ENCODE measurements at regions not wholly inside any gene's neighbourhood (a gene's known extent, or its start where the extent isn't known, plus 50 kb on each side); places are given as distances from the start of the nearest gene placed in this dataset.
"Not testable (repeated sequence)": the region's sequence is repeated elsewhere in the genome, so short reads cannot be mapped to it uniquely, and the experiment has no call there.

DNA sequence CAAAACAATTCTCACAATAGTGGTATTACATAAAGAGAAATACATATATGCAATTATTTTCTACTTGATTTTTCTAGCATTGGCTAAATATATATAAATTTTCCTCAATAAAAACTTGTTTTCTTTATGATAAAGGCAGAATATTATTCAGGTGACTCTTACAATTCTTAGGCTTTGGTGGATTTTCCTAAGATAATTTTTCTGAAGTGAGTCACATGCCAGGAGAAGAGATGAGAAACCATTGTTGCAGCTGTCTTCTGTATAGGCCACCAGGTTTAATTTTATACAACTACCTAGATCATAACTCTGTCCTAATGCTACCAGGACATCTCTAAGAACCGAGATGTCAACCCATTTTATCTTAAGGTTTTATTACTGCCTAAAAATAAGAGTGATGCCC lies 552.4 kb upstream of the CDH2 start:
- DNase-seq, result no peak

DNA sequence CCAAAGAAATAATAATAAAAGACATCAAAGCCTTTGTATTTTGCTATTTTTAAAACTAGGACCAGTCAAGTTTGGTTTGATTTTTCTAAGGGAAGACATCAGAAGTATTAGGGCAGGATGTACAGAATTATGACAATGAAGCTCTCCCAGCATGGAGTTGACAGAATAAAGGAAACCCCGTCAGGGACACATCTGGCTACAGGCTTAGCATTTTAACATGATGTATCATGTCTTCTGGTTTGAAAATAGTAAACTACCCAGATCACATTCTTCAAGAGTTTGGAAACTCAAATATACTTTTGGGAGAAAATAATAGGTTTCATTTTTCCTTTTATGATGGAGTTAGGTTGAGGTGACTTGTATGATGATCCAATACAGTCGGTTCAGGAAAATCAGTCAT lies 552.0 kb upstream of the CDH2 start:
- DNase-seq, result no peak

DNA sequence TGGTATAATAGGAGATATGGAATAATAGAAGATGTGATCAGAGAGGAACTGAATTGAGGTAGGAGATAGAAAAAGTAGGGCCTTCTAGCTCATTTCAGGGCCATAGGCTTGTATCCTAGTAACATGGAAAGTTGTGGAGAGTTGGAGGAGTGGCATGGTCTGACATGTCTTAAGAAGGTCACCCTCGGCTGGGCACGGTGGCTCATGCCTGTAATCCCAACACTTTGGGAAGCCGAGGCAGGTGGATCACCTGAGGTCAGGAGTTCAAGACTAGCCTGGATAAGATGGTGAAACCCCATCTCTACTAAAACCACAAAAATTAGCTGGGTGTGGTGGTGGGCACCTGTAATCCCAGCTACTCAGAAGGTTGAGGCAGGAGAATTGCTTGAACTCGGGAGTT lies 550.3 kb upstream of the CDH2 start:
- not testable (repeated sequence) for DNase-seq

DNA sequence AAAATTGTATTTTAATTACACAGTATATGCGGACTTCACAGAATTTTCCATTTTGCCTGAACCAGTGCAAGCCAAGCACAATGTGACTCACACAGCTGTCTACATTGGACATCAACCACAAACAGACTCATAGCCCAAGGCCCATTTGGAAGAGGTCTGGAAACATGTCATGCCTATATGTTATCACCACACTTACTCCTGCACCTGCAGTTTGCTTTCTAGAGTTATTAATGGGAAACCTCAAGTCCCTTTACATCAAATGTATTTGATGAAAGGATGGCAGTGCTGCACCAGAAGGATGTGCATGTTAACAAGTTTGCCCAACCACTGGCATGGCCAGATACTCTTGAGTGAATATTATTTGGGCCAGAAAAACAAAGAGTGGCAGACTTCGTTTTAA lies 548.9 kb upstream of the CDH2 start:
- no peak for DNase-seq

DNA sequence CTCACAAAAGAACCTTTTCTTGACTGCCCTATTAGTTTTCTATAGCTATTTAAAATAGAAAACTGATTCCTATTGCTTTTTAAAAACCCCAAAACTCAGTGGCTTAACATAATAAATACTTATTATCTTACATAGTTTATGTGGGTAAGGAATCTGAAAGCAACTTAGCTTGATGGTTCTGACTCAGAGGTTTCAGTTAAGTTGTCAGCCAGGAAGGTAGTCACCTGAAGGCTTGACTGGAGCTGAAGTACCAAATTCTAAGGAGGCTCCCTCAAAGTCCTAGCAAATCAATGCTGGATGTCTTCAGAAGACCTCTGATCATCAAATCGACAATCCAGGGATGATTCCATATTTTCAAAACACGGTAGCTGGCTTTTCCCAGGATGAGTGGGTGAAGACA lies 546.6 kb upstream of the CDH2 start:
- no peak for DNase-seq

DNA sequence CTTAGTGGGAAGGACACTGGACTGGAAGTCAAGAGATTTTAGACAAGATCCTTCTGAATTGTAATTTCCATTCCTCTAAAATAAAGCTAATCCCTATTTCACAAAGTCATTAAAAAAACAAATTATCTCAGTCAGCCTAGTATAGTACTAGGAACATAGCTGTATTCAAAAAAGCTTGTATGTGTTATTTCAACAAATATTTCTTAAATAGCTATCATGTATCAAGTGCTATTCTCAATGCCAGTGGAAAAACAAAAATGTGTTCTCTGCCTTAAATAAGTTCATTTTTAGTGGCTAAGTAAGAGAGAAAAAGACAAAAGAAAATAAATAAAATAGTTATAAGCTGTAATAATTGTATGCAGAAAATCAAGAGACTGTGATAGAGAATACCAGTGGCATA lies 541.8 kb upstream of the CDH2 start:
- DNase-seq, result no peak

DNA sequence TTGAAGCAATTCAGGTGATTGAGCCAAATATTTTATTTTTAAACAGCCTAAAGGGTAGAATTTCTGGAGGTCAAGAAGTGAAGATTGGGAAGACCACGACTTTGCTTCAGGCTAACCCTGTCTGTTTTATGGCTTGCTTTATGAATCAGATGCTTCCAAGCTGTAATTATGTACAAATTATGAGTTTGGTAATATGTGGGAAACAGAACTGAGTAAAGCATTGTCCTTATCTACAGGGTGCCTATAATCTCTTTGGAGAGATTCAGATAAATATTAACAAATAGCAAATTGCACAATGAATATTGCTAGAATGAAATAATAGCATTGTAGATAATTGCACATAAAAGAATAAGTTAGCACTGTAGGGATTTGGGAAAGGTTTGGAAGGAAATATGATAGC lies 539.4 kb upstream of the CDH2 start:
- no peak for DNase-seq

DNA sequence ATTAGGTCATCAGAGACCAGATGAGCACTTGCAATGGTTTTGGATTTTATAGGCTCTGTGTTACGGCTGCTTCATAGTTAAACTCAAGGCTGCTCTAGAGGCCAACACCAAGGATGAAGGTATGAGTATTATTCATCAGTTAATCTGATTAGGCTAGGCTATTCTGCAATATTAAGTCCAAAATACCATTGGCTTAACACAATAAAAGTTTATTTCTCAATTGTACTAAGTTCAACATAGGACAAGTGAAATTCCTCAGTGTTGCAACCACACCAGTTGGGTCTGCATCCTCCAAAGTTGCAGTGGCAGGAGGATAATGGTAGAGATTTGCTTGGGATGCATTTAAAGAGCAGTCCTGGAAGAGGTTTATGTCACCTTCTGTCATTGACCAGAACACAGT lies 538.3 kb upstream of the CDH2 start:
- no peak for DNase-seq

DNA sequence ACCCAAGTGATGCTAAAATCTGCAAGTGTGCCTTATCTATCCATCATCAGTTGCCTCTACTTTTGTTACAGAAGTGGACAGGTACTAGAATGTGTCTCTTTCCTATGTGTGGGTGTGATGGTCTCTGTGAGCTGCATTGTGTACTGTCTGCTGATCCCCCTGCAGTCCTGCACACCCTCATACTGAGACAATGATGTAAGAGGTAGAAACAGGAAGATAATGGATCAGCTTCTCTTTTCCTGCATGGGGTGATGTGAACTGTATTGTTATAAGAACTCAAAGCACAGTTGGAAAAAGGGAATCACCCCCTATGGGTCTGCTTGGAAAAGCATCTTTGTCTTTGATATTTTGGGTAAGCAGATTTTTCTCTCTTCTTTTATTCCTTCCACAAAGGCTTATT lies 537.6 kb upstream of the CDH2 start:
- DNase-seq, result no peak

DNA sequence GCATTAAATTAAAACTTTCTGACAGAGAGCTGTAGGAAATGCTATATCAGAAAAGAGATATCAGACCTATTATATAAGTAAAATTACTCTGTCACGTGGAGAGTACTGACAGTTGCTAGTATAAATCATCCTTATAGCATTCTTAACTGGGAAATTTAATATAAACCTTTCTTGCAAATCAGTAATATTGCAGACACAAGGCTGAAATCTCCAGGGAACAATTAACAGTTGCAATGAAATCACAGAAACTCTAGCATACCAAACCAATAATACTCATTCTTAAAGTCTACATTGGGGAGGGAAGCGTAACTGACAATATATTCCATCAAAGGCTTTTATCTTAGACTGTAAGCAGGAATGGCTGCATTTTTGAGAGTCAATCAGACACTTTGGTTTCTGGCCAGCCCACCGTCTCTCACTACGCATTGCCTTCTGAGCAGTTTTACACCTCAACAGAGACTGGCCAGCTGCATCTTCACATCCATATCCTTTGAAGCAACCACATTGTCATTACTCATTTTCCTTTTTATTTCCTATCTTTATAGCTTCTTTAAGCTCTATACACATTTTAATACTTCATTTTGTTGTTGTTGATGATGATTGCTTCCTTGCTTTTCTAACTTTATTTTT lies 536.0 kb upstream of the CDH2 start:
- DNase-seq, result no peak

DNA sequence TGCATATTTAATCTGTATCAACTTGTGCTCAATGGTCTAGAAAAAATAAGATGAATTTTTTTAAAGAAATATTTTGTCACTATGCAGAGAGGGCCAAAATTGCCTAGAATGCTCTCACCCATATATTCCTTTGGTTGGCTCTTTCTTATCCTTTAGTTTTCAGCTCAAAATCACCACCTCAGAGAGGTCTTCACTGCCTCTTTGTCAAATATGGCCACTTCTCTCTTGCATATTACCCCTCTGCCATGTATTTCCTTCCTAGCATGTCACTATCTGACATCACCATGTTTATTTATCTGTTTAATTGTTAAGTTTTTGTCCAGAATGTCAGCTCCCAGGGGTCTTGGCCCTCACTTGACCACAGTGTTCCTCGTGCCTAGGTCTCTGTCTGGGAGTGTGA lies 535.2 kb upstream of the CDH2 start:
- no peak for DNase-seq

DNA sequence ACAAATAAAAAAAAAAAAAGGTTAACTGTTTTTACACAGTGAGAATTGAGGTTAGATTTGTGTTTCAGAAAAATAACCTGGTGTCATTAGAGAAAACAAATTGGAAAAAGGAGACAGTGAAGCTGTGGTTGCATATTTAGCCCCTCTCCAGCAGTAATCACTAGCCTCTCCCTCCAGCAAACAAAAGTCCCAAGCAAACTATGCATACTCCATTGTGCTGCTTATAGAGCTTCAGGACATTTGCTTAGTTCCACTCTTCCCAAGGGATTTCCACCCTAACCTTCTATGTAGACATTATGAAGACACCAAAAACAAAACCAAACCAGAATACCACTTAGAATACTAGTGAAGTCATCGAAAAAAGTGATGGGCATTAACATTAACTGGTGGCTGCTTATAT lies 534.2 kb upstream of the CDH2 start:
- no peak for DNase-seq

DNA sequence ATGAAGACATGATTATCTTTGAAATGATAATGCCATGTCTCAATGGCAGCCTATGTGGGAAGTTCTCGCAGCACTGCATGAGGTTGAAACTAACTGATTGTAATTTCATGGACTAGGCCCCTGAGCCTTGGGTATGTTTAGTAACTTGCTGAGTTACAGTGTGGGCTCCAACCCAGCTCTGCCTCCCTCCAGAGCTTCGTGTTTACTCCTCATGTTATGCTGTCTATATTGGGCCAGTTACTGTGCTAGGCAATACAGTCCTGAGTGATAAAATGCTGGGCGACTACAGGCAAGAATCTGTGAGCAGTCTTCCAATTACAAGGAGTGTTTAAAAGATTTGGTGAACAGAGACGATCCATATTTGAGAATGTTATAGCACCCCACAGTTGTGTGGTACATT lies 530.1 kb upstream of the CDH2 start:
- DNase-seq, result no peak

DNA sequence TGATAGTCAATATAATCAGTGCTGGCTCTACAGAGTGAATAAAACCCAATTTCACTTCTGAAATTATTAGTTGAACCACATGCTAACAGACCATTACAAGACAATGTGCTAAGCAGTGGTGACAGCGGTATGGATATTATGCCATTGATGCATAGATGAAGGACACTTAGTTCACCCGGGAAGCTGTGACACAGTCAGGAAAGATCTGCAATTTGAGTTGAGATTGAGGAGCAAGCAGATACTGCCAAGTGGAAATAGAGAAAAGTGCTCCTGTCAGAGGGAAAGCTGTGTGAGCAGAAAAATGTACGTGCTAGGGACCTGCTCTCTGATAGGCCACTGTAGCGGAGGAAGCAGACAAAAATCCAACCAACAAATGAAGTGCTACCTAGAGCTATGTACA lies 529.5 kb upstream of the CDH2 start:
- no peak for DNase-seq

DNA sequence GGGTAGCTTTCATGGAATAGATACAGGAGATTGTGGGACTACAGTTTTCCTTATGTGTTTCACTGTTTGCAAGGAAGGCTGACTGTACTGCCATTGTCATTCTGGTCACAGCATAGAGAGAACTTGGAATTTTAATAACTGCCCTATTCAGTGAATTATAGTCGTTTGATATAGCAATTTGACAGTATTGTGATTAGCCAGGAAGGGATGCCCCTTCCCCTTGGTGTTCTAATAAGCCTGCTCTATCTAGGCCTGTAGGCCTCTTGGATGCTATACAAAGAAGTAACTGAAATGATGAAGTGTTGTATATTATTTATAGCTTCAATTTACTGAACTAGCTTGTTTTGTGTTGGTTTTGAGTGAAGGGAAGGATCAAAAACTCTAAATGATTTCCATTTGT lies 528.6 kb upstream of the CDH2 start:
- DNase-seq, result no peak

DNA sequence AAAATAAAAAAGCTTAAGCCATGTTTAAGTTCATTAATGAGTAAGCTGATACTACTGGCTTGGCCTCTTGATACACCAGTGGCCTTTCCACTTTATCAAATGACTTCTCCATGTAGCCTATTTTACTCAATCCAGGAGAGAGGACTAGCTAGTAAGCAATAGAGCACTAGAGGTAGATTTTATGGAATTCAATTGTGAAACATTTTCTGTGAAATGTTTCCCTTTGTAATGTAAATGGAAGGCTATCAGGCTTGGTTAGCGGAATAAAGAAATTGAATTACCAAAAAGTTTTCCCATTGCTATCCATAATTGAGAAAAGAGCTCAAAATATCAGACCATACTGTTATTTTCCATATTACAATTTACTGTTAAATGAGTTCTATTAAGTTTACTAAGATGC lies 515.4 kb upstream of the CDH2 start:
- no peak for DNase-seq

DNA sequence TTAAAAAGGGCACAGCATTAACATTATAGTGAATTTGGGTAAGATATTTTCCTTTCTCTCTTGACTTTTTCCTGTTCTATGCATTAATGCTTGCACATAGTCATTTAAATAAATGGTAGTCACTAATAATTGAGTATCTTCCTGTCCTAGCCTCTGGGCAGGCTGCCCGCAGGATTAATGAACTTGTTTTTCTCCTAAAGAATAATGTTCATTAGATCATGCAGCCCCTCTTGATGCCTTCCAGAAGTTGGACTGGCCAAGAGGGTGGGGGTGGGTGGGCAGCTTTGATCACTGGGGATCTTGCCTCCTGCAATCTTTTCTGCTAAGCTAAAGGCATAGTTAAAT lies 514.5 kb upstream of the CDH2 start:
- no peak for DNase-seq

DNA sequence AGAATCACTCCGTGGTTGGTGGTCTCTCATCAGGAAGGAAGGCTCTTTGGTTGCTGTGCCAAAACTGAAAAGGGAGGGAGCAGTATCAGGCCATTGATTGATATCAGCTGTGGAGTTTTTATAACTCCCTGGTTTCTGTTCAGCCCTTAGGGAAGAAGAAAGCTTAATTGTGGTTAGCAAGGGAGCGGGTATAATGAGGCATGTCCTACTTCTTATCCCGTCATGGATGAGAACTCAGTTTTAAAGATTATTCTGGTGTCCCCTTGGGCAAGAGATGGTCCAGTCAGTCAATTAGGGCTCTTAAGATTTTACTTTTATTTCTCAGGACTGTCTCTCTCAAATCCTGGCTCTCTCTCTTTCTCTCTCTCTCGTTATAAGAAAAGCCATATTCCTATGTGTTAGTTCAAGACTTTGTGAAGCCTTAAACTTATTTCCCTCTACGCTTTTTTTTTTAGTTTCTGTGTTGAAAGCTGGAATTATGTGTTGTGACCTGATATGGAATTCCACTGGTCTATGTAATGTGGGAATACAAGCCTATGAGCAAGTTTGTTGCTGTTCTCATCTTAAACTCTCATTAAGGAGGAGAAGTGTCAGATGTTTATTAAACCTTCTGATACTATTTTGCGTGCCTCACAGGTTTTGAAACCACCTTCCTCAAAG lies 514.0 kb upstream of the CDH2 start:
- DNase-seq, result no peak

DNA sequence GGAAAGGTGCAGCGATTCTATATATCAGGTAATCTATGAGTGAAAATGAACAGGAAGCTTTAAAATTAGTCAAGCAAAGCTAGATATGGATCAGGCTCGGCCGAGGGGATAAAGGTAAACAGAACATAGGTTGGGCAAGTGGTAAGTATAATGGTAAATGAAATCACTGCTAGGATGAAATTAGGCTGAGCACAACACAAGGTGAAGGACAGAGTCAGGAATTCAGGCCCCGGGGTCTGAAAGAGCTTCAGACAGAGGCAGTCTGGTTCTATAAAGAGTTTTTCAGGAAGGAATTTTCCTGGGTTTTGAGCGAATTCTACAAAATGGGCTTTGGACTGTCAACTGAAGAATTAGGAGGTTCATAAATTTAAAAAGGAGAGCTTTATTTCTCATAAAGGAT lies 513.2 kb upstream of the CDH2 start:
- no peak for DNase-seq

DNA sequence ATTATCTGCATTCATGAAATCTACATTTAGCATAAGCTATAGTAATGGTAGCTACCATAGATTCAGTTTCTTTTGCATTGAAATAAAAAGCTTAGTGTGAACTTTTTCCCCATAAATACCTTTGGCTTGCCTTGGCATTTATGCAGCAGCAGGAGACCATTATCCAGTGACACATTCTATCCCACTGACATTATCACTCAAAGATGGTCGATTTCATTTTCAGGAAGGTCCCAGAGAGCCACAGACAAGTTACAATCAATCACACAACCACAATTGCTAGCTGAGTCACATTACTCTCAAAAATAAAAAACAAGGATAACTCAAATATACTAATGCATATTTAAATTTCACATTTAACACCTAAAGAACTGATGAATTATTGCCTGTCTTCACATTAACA lies 512.7 kb upstream of the CDH2 start:
- DNase-seq, result no peak

DNA sequence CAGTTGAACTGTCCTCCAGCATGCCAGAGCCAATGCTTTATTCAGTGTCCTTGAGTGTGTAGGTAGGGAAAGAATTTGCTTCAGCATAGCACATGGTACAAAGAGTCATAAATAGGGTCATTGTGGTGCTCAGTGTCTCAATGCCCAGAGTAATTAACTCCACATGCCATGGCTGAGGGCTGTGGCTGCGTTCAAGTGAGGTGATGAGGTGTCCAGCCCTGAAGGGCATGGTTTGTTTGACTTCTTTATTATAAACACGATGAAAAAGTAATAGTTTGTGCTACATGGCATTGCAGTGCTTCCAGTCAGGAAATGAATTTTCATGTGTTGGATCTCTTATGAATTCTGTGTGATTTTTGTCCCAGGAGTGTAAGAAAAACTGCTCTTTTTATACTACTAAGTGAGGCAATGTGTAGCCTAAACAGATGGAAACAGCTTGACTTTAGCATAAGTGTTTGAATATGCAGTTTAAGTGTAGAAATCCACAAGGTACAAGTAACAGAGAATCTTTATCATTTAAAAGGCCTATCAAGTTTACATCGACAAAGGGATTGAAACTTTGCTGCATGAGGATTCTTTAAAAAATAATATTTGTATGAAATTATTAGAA lies 507.9 kb upstream of the CDH2 start:
- no peak for DNase-seq

DNA sequence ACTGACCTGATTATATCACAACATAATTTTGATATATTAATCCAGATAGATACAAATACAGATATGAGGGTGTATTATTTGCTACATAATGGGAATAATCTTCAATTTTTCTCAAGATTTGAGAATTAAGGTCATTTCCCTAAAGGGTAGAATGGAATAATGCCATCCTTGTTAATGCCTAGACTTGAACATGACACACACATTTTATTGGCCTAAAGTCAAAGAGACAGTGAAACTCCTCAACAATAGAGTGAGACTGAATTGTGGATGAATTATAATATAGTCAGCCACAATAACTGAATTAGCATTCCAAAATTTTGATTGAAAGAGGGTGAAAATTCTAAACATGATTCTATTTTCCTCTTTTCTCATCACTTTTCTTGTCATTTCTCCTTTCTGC lies 506.0 kb upstream of the CDH2 start:
- no peak for DNase-seq

DNA sequence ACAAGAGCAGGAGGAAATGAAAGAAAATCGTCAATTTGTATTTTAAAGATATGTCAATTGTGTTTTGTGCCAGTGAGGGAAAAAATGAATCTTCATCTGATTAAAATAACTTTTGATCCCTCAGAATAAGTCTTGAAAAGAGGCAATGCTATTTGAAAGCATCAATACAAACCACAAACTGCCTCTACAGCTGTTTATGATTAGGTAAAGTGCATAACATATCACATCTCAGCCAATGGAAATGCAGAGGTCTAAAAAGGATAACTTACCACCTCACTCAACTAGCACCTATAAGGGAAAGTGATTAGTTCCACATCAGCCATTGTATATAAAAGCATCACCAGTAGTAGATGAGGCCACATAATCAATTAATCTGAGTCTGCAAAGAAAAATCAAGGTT lies 492.2 kb upstream of the CDH2 start:
- DNase-seq, result no peak

DNA sequence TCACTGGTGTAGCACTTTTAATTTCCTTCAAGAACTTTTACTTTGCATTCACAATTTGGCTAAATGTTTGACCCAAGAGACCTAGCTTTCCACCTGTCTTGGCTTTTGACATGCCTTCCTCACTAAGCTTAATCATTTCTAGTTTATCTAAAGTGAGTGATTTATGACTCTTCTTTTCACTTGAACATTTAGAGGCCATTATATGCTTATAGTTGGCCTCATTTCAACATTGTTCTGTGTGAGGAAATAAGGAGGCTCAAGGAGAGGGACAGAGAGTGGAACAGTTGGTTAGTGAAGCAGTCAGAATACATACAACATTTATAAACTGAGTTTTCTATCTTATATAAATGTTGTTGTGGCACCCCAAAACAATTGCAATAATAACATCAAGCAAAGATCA lies 489.3 kb upstream of the CDH2 start:
- DNase-seq, result no peak

DNA sequence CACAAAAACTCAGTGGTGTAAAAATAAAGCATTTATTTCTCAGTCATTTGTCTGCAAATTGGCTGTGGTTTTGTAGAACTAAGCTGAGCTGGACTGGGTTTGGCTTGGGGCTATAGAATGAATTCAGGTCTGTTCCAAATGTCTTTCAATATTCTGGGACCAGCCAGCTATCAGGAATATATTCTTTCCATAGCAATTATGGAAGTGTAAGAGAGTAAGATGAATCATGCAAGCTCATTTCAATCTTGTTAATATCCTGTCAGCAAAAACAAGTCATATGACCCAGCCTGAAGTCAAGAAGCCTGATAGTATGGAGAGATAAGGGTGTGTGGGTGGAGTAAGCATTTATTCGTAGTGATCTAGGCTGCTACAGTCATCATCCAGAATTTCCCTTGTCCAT lies 481.0 kb upstream of the CDH2 start:
- DNase-seq, result no peak
